H9 (cell line): ENCODE measurements at regions not wholly inside any gene's neighbourhood (a gene's known extent, or its start where the extent isn't known, plus 50 kb on each side); places are given as distances from the start of the nearest gene placed in this dataset.

ENCODE experiments used
- DNase-seq: peaks from one replicate; pipeline ENCODE4 v3.0.0-alpha.2; 2017
- H2AFZ ChIP-seq: one replicate; pipeline ENCODE4 v1.6.1; 2013; ENCODE audit warnings: mild to moderate bottlenecking, low read length, control low read depth, moderate library complexity
- H2AK5ac ChIP-seq: 2 replicates; pipeline ENCODE4 v1.6.1; 2013; ENCODE audit warnings: low read length, control low read depth, mixed read lengths; ENCODE audit not compliant: insufficient read length
- H2BK120ac ChIP-seq: one replicate; pipeline ENCODE4 v1.6.1; 2013; ENCODE audit warnings: low read depth, mild to moderate bottlenecking, low read length, control low read depth, inconsistent platforms; ENCODE audit not compliant: poor library complexity, severe bottlenecking
- H2BK12ac ChIP-seq: 2 replicates; pipeline ENCODE4 v1.6.1; 2013; ENCODE audit warnings: low read length, control low read depth, mixed read lengths, low read depth; ENCODE audit not compliant: insufficient read length
- H2BK15ac ChIP-seq: 2 replicates; pipeline ENCODE4 v1.6.1; 2013; ENCODE audit warnings: low read depth, low read length, control low read depth
- H2BK20ac ChIP-seq: one replicate; pipeline ENCODE4 v1.6.1; 2013; ENCODE audit warnings: low read depth, mild to moderate bottlenecking, low read length, control low read depth, inconsistent platforms; ENCODE audit not compliant: poor library complexity, severe bottlenecking
- H2BK5ac ChIP-seq: 2 replicates; pipeline ENCODE4 v1.6.1; 2013; ENCODE audit warnings: low read length, control low read depth, mixed read lengths; ENCODE audit not compliant: insufficient read length
- H3K14ac ChIP-seq: 2 replicates; pipeline ENCODE4 v1.6.1; 2013; ENCODE audit warnings: low read length, control low read depth; ENCODE audit not compliant: insufficient read depth
- H3K18ac ChIP-seq: 2 replicates; pipeline ENCODE4 v1.6.1; 2013; ENCODE audit warnings: low read depth, mild to moderate bottlenecking, mixed read lengths, low read length, control low read depth; ENCODE audit not compliant: insufficient read length
- H3K23ac ChIP-seq: 2 replicates; pipeline ENCODE4 v1.6.1; 2013; ENCODE audit warnings: low read length, control low read depth, mixed read lengths, low read depth; ENCODE audit not compliant: insufficient read length
- H3K23me2 ChIP-seq: 2 replicates; pipeline ENCODE4 v1.6.1; 2013; ENCODE audit warnings: low read depth, mild to moderate bottlenecking, mixed read lengths, low read length, control low read depth; ENCODE audit not compliant: insufficient read length, poor library complexity, severe bottlenecking
- H3K27ac ChIP-seq: 2 replicates; pipeline ENCODE4 v1.5.1; 2013; ENCODE audit warnings: low read length, control low read depth, mixed read lengths, low read depth; ENCODE audit not compliant: insufficient read length
- H3K27me3 ChIP-seq: 2 replicates; pipeline ENCODE4 v1.6.1; 2013; ENCODE audit warnings: low read length, control low read depth, inconsistent platforms; ENCODE audit not compliant: insufficient read depth
- H3K4ac ChIP-seq: 2 replicates; pipeline ENCODE4 v1.6.1; 2013; ENCODE audit warnings: low read depth, mild to moderate bottlenecking, control low read depth, inconsistent platforms, low read length, moderate library complexity
- H3K4me1 ChIP-seq: 2 replicates; pipeline ENCODE4 v1.6.1; 2013; ENCODE audit warnings: low read length, control low read depth, inconsistent platforms; ENCODE audit not compliant: insufficient read depth
- H3K4me2 ChIP-seq: 2 replicates; pipeline ENCODE4 v1.6.1; 2013; ENCODE audit warnings: low read length, control low read depth, mixed read lengths; ENCODE audit not compliant: insufficient read length, insufficient read depth
- H3K56ac ChIP-seq: 2 replicates; pipeline ENCODE4 v1.6.1; 2013; ENCODE audit warnings: low read depth, mild to moderate bottlenecking, mixed read lengths, low read length, control low read depth; ENCODE audit not compliant: insufficient read length
- H3K79me1 ChIP-seq: 2 replicates; pipeline ENCODE4 v1.6.1; 2013; ENCODE audit warnings: low read depth, mild to moderate bottlenecking, moderate library complexity, low read length, control low read depth, inconsistent platforms; ENCODE audit not compliant: insufficient read depth, poor library complexity, severe bottlenecking
- H3K79me2 ChIP-seq: 2 replicates; pipeline ENCODE4 v1.6.1; 2013; ENCODE audit warnings: low read length, control low read depth, inconsistent platforms; ENCODE audit not compliant: insufficient read depth
- H3K9ac ChIP-seq: 2 replicates; pipeline ENCODE4 v1.6.1; 2013; ENCODE audit warnings: low read length, control low read depth, mixed read lengths; ENCODE audit not compliant: insufficient read length; ENCODE audit errors: extremely low read depth
- H3K9me3 ChIP-seq: one replicate; pipeline ENCODE4 v1.6.1; 2013; ENCODE audit warnings: low read depth, low read length, inconsistent platforms; ENCODE audit not compliant: control insufficient read depth
- H3T11ph ChIP-seq: one replicate; pipeline ENCODE4 v1.6.1; 2013; ENCODE audit warnings: mild to moderate bottlenecking, low read length, control low read depth, inconsistent platforms
- H4K20me1 ChIP-seq: one replicate; pipeline ENCODE4 v1.6.1; 2013; ENCODE audit not compliant: control insufficient read depth, insufficient read length, insufficient read depth
- H4K5ac ChIP-seq: 2 replicates; pipeline ENCODE4 v1.6.1; 2013; ENCODE audit warnings: low read depth, mild to moderate bottlenecking, mixed read lengths, low read length, control low read depth; ENCODE audit not compliant: insufficient read length
- H4K8ac ChIP-seq: replicated peaks from 2 replicates; pipeline ENCODE4 v1.6.1; 2013; ENCODE audit warnings: low read length, control low read depth, mixed read lengths, low read depth; ENCODE audit not compliant: insufficient read length
- H4K91ac ChIP-seq: 2 replicates; pipeline ENCODE4 v1.6.1; 2013; ENCODE audit warnings: low read depth, mild to moderate bottlenecking, moderate library complexity, mixed read lengths, low read length, control low read depth; ENCODE audit not compliant: insufficient read length
- H3K27ac Mint-ChIP-seq, 3 experiments: 2 replicates in 2 of 3; 3 replicates in 1 of 3; pipeline ENCODE4 v1.8.0; 2020 to 2021; ENCODE audit warnings: mixed read lengths in 3 of 3, mild to moderate bottlenecking in 1 of 3, moderate library complexity in 1 of 3
- H3K27me3 Mint-ChIP-seq: 2 replicates; pipeline ENCODE4 v1.8.0; 2021; ENCODE audit warnings: low read depth, mild to moderate bottlenecking, moderate library complexity, mixed read lengths
- H3K36me3 Mint-ChIP-seq, 3 experiments: 2 replicates in 2 of 3; 3 replicates in 1 of 3; pipeline ENCODE4 v1.8.0; 2020 to 2021; ENCODE audit warnings: low read depth in 3 of 3, mixed read lengths in 3 of 3; ENCODE audit not compliant: insufficient read depth in 1 of 3
- H3K4me1 Mint-ChIP-seq, 2 experiments: 2 replicates each; pipeline ENCODE4 v1.8.0; 2020; ENCODE audit warnings: mixed read lengths in 2 of 2
- H3K4me3 Mint-ChIP-seq, 2 experiments: 2 replicates in 1 of 2; 3 replicates in 1 of 2; pipeline ENCODE4 v1.8.0; 2020 to 2021; ENCODE audit warnings: mild to moderate bottlenecking in 2 of 2, mixed read lengths in 2 of 2, moderate library complexity in 1 of 2
- H3K9me3 Mint-ChIP-seq, 2 experiments: 2 replicates in 1 of 2; 3 replicates in 1 of 2; pipeline ENCODE4 v1.8.0; 2020; ENCODE audit warnings: mild to moderate bottlenecking in 2 of 2, mixed read lengths in 2 of 2, moderate library complexity in 1 of 2
- WGBS: extraction: QIAGEN DNeasy Blood & Tissue Kit; methylation state at CpG from one replicate; pipeline ENCODE4 v1.1.7; 2013; ENCODE audit warnings: missing lambda C conversion rate, low lambda C conversion rate, mixed read lengths; ENCODE audit not compliant: insufficient read length; ENCODE audit errors: extremely low coverage; 5-methylcytosine and 5-hydroxymethylcytosine counted together
- TF ChIP-seq, protein P1 (sequence below): fragments of 200-600 bp; sonication (generic); conservative IDR thresholded peaks from 3 replicates; pipeline ENCODE4 v1.8.0; 2021; ENCODE audit warnings: antibody characterized with exemption, mild to moderate bottlenecking

DNA sequence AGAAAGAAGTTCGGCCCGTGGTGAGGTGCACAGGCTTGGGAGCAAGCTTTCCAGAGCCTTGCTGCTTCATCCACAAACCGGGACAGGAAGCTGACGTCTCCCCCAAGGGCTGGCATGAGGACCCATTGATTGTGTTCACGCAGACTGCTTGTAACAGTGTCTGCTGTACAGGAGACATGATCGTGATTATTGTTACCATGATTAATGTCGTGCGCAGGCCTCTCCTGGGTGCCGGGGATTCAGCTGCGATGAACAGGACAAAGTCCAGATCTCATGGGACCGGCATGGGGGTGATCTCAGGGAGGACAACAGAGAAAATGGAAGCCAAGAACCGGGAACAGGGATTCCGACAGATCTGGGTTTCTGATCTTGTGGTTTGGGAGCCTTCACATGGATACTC lies 219.9 kb downstream of the BRD1 start:
- DNase-seq, result no peak
- Histone ChIP-seq H4K91ac (no peak overlapping the region), H4K5ac (no peak overlapping the region), H3K79me1 (no peaks in the 10 kb centered on the region), H2BK12ac (no peak overlapping the region), H3K9ac (no peak overlapping the region), H3K27ac (no peak overlapping the region), H3K18ac (no peak overlapping the region), H3K56ac (no peak overlapping the region), H4K8ac (no peak overlapping the region), H2BK5ac (no peak overlapping the region), H2BK120ac (no peak overlapping the region), H3K9me3 (no peaks in the 10 kb centered on the region), H3K27me3 (no peaks in the 10 kb centered on the region), H3K4me2 (no peak overlapping the region), H3K14ac (no peak overlapping the region), H3K79me2 (no peaks in the 10 kb centered on the region), H2AK5ac (no peak overlapping the region), H3K23me2 (no peaks in the 10 kb centered on the region), H3K4ac (no peak overlapping the region), H3K4me1 (no peaks in the 10 kb centered on the region), H2BK20ac (no peak overlapping the region), H3T11ph (no peak overlapping the region), H4K20me1 (no peaks in the 10 kb centered on the region), H2BK15ac (no peak overlapping the region), H3K23ac (no peak overlapping the region), H2AFZ (no peak overlapping the region)
- Mint-ChIP-seq H3K36me3 (peaks cover 1 to 11% (median 10%) of the 10 kb centered on the region in 3 experiments; a peak in 6 of 7 replicates), H3K27ac (no peak overlapping the region; a peak in 2 of 7 replicates), H3K4me3 (no peak overlapping the region), H3K4me1 (no peaks in the 10 kb centered on the region), H3K9me3 (peaks cover 29 to 32% of the 10 kb centered on the region in 2 experiments), H3K27me3 (peaks cover 9% of the 10 kb centered on the region)
- no CpG with 5 or more reads among the region's 13 CpGs for WGBS
- TF ChIP-seq, protein P1, sequence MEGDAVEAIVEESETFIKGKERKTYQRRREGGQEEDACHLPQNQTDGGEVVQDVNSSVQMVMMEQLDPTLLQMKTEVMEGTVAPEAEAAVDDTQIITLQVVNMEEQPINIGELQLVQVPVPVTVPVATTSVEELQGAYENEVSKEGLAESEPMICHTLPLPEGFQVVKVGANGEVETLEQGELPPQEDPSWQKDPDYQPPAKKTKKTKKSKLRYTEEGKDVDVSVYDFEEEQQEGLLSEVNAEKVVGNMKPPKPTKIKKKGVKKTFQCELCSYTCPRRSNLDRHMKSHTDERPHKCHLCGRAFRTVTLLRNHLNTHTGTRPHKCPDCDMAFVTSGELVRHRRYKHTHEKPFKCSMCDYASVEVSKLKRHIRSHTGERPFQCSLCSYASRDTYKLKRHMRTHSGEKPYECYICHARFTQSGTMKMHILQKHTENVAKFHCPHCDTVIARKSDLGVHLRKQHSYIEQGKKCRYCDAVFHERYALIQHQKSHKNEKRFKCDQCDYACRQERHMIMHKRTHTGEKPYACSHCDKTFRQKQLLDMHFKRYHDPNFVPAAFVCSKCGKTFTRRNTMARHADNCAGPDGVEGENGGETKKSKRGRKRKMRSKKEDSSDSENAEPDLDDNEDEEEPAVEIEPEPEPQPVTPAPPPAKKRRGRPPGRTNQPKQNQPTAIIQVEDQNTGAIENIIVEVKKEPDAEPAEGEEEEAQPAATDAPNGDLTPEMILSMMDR, result no peak
